ENCODE measurements at regions not wholly inside any gene's neighbourhood (a gene's known extent, or its start where the extent isn't known, plus 50 kb on each side); places are given as distances from the start of the nearest gene placed in this dataset.

DNA sequence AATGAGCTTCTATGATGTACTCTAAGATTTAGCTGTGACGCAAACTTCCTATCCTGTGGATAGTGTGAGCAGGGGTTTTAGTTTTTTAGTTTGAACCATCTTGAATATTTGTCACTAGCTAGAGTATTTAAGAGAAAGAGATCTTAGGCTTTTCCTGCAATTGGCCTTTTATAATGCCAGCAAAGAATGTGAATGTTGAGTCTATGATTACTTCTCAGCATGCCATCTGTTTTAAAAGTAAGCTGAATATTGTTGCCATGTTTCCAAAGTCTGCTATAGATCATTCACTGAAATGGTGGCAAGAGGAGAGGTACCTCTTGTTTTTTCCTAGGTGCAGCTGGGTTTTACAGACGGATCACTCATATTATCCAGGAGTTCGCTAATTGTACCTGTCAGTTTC, 1783.6 kb upstream of the FLRT2 start:
- CTCF ChIA-PET: no interaction called here
- H3K4me3 ChIP-seq (ENCODE audit: low read depth, low read length): no peak overlapping the region
- no peaks in the 10 kb centered on the region for H3K9me3 ChIP-seq
- no peaks in the 10 kb centered on the region for H3K4me1 Mint-ChIP-seq (ENCODE audit: low read depth, unreplicated experiment)
- TF ChIP-seq CTCF (IDR thresholded peaks at IDR 0.05; ENCODE audit: insufficient read depth in 1 of 2, low read depth in 1 of 2, low read length in 1 of 2, severe bottlenecking in 1 of 2, unreplicated experiment in 1 of 2): no peak
- BruUV-seq (replicated peaks): no TSS peak
- intact Hi-C loops (cut with micrococcal nuclease; ENCODE audit: unreplicated experiment): no loop called here
- DNase-seq: no peak
- H3K4me3 Mint-ChIP-seq (ENCODE audit: unreplicated experiment): no peak overlapping the region
- H3K36me3 Mint-ChIP-seq (ENCODE audit: insufficient read depth, unreplicated experiment): no peaks in the 10 kb centered on the region
- H3K36me3 ChIP-seq (ENCODE audit: control insufficient read depth, insufficient read depth, low read length): no peaks in the 10 kb centered on the region
- no peaks in the 10 kb centered on the region for H3K4me1 ChIP-seq
- no peaks in the 10 kb centered on the region for H3K27me3 ChIP-seq (replicated peaks; ENCODE audit: control insufficient read depth, insufficient read depth, low read length)
- POLR2A ChIA-PET: no interaction called here
- H3K27me3 Mint-ChIP-seq (ENCODE audit: insufficient read depth, unreplicated experiment): peaks cover 3% of the 10 kb centered on the region
- H3K9me3 Mint-ChIP-seq (ENCODE audit: unreplicated experiment): no peaks in the 10 kb centered on the region
- H3K27ac Mint-ChIP-seq (ENCODE audit: unreplicated experiment): no peak overlapping the region

DNA sequence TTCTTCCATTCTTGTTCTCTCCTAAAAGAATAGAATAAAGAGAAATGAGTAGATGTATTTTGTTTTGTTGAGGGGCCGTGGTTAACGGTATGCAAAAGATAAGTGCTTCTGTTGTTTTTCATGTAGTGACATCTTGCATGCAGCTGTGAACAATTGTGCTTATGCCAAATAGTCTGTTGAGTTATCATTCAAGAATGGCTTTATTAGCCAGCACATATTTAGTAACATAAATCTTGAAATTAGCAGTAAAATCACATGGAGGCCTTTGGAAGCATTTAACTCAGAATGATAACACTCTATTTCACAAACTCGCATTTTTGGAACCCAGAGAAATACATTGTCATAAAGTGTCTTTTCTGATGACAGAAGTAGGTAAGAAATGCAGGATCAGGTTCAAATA, 1772.0 kb upstream of the FLRT2 start:
- no peak overlapping the region for H3K27ac Mint-ChIP-seq (ENCODE audit: unreplicated experiment)
- ChIA-PET POLR2A (no interaction called here), CTCF (no interaction called here)
- intact Hi-C loops (cut with micrococcal nuclease; ENCODE audit: unreplicated experiment): no loop called here
- Histone ChIP-seq H3K27me3 (replicated peaks; ENCODE audit: control insufficient read depth, insufficient read depth, low read length) (no peaks in the 10 kb centered on the region), H3K36me3 (ENCODE audit: control insufficient read depth, insufficient read depth, low read length) (no peaks in the 10 kb centered on the region), H3K9me3 (no peaks in the 10 kb centered on the region), H3K4me1 (no peaks in the 10 kb centered on the region), H3K4me3 (ENCODE audit: low read depth, low read length) (no peak overlapping the region)
- TF ChIP-seq CTCF (IDR thresholded peaks at IDR 0.05; ENCODE audit: insufficient read depth in 1 of 2, low read depth in 1 of 2, low read length in 1 of 2, severe bottlenecking in 1 of 2, unreplicated experiment in 1 of 2): no peak
- no peaks in the 10 kb centered on the region for H3K27me3 Mint-ChIP-seq (ENCODE audit: insufficient read depth, unreplicated experiment)
- no peaks in the 10 kb centered on the region for H3K36me3 Mint-ChIP-seq (ENCODE audit: insufficient read depth, unreplicated experiment)
- H3K4me1 Mint-ChIP-seq (ENCODE audit: low read depth, unreplicated experiment): no peaks in the 10 kb centered on the region
- no peaks in the 10 kb centered on the region for H3K9me3 Mint-ChIP-seq (ENCODE audit: unreplicated experiment)
- no peak for DNase-seq
- BruUV-seq (replicated peaks): no TSS peak
- H3K4me3 Mint-ChIP-seq (ENCODE audit: unreplicated experiment): no peak overlapping the region

DNA sequence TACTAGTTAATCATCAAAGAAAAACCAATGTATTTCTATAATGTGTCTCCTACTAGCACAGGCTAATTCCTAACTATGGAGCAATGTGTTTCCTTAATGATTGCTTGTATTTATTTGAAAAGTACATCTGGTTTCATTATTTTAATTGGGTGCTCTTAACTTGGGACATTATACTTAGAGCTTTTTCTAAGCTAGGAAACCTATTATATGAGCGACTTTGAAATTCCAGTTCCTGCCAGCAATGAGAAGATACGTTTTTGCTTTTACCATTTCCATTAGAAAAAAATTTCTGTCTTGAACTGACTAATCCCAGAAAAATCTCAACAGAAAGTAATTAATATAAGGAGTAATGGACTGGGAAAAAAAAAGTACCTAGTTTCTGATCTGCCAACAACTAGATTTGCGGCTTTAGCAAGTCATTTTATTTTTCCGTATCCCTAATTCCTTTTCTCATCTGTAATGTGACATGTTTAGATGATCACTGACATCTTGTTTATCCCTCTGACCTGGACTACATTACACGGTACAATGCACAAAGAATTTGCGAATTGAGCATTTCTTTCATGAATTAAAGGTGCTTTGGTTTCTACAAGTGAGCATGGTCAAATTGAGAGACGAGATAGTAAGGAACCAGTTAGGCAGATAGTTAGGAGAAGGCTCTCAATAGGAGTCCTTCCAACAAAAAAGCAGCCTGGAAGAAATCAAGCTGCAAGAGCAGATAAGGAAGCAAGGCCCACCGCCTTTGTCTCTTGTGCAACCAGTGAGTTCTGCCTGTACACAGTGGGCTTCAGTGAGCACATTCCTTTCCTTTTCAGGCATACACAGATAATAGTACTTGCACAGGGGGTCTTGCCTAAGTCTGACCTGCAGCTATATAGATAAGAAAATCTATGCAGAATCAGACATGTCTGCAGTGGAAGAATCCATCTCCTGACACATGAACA, 1765.0 kb upstream of the FLRT2 start:
- Histone ChIP-seq H3K4me3 (ENCODE audit: low read depth, low read length) (no peak overlapping the region), H3K36me3 (ENCODE audit: control insufficient read depth, insufficient read depth, low read length) (no peaks in the 10 kb centered on the region), H3K9me3 (no peaks in the 10 kb centered on the region), H3K4me1 (no peaks in the 10 kb centered on the region), H3K27me3 (replicated peaks; ENCODE audit: control insufficient read depth, insufficient read depth, low read length) (no peaks in the 10 kb centered on the region)
- no peak overlapping the region for H3K27ac Mint-ChIP-seq (ENCODE audit: unreplicated experiment)
- BruUV-seq (replicated peaks): no TSS peak
- H3K4me1 Mint-ChIP-seq (ENCODE audit: low read depth, unreplicated experiment): no peaks in the 10 kb centered on the region
- no peaks in the 10 kb centered on the region for H3K27me3 Mint-ChIP-seq (ENCODE audit: insufficient read depth, unreplicated experiment)
- no peaks in the 10 kb centered on the region for H3K36me3 Mint-ChIP-seq (ENCODE audit: insufficient read depth, unreplicated experiment)
- no peak for DNase-seq
- ChIA-PET POLR2A (no interaction called here), CTCF (no interaction called here)
- TF ChIP-seq CTCF (IDR thresholded peaks at IDR 0.05; ENCODE audit: insufficient read depth in 1 of 2, low read depth in 1 of 2, low read length in 1 of 2, severe bottlenecking in 1 of 2, unreplicated experiment in 1 of 2): no peak
- no peak overlapping the region for H3K4me3 Mint-ChIP-seq (ENCODE audit: unreplicated experiment)
- H3K9me3 Mint-ChIP-seq (ENCODE audit: unreplicated experiment): no peaks in the 10 kb centered on the region
- intact Hi-C loops (cut with micrococcal nuclease; ENCODE audit: unreplicated experiment): no loop called here

Measured in Caco-2 (cell line).